HL-60 (cell line): ENCODE measurements at regions not wholly inside any gene's neighbourhood (a gene's known extent, or its start where the extent isn't known, plus 50 kb on each side); places are given as distances from the start of the nearest gene placed in this dataset.

Experiments
- DNase-seq, 2 experiments: peaks; one replicate each; pipeline ENCODE4 v3.0.0-alpha.2; 2010 to 2020; ENCODE audit warnings: low read depth in 1 of 2, low spot score in 1 of 2
- H3K27ac ChIP-seq: fragments of 250-450 bp; sonication (Bioruptor Pico); replicated peaks from 2 replicates; pipeline ENCODE4 v1.5.1; 2020; ENCODE audit warnings: mild to moderate bottlenecking, moderate library complexity
- H3K27me3 ChIP-seq: fragments of 250-450 bp; sonication (Bioruptor Pico); 2 replicates; pipeline ENCODE4 v1.5.1; 2021; ENCODE audit warnings: mild to moderate bottlenecking, moderate library complexity; ENCODE audit not compliant: insufficient read depth, poor library complexity, severe bottlenecking
- H3K4me3 ChIP-seq: replicated peaks from 2 replicates; pipeline ENCODE4 v1.5.1; 2011; ENCODE audit warnings: mild to moderate bottlenecking, control low read depth, low read length; ENCODE audit not compliant: insufficient read depth
- GABPA ChIP-seq: IDR thresholded peaks from 2 replicates; pipeline ENCODE4 v1.6.1; 2012; ENCODE audit warnings: low read depth
- POLR2AphosphoS5 ChIP-seq: IDR thresholded peaks from 2 replicates; pipeline ENCODE4 v1.6.1; 2012; ENCODE audit warnings: low read depth
- REST ChIP-seq: IDR thresholded peaks from 2 replicates; pipeline ENCODE4 v1.6.1; 2012; ENCODE audit warnings: low read depth; ENCODE audit not compliant: insufficient replicate concordance
- SPI1 ChIP-seq: IDR thresholded peaks from 2 replicates; pipeline ENCODE4 v1.6.1; 2012; ENCODE audit warnings: low read depth, mild to moderate bottlenecking, borderline replicate concordance
- TF ChIP-seq, protein P1 (sequence below): IDR thresholded peaks from one replicate; pipeline ENCODE4 v1.5.1; 2011; ENCODE audit warnings: low read length, control low read depth, inconsistent platforms; ENCODE audit not compliant: insufficient read depth

DNA sequence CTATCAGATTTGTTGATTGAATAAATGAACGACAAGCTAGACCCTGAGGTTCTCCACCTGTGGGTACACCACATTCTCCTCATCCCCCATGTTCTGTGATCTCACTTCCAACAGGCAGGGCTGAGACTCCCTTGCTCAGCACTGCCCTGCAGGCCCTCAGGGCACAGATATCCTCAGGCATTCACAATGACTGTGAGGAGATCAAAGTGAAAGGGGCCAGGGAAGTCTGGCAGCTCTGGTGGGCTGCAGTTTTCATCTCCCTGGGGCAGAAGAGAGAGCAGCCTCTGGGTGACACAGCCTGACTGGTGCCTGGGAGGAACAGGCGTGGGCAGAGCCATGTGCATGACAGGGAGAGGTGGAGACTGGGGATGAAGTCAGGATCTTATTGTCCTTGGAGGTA is 142.4 kb upstream of the C9orf72 start:
- no peak overlapping the region for H3K27ac ChIP-seq
- no peaks in the 10 kb centered on the region for H3K27me3 ChIP-seq
- DNase-seq: no peak
- H3K4me3 ChIP-seq: no peak overlapping the region
- no peak for TF ChIP-seq GABPA

- no peak for TF ChIP-seq GABPA
- TF ChIP-seq, protein P1, sequence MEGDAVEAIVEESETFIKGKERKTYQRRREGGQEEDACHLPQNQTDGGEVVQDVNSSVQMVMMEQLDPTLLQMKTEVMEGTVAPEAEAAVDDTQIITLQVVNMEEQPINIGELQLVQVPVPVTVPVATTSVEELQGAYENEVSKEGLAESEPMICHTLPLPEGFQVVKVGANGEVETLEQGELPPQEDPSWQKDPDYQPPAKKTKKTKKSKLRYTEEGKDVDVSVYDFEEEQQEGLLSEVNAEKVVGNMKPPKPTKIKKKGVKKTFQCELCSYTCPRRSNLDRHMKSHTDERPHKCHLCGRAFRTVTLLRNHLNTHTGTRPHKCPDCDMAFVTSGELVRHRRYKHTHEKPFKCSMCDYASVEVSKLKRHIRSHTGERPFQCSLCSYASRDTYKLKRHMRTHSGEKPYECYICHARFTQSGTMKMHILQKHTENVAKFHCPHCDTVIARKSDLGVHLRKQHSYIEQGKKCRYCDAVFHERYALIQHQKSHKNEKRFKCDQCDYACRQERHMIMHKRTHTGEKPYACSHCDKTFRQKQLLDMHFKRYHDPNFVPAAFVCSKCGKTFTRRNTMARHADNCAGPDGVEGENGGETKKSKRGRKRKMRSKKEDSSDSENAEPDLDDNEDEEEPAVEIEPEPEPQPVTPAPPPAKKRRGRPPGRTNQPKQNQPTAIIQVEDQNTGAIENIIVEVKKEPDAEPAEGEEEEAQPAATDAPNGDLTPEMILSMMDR: no peak
- TF ChIP-seq POLR2AphosphoS5: no peak
- TF ChIP-seq SPI1: no peak
- TF ChIP-seq REST: no peak
- Histone ChIP-seq H3K27me3 (no peaks in the 10 kb centered on the region), H3K27ac (no peak overlapping the region), H3K4me3 (no peak overlapping the region)
- no peak for DNase-seq
Measured at GRCh38 chr9:27717991-27718390, 144.7 kb upstream of the C9orf72 start.

DNA sequence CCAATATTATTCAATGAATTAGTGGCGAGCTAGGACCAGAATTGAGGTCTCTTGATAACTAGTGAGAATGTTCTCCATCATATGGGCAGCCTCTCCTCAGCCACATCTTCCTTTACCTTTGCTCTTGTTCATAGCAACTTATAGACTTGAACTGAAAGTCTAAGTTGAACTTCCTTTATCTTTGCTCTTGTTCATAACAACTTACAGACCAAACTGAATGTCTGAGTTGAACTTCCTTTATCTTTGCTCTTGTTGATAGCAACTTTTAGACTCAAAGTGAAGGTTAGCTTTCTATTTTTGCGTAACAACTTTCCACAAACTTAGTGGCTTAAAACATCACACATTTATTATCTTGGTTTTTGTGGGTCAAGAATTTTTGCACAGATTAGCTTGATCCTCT is 146.4 kb upstream of the C9orf72 start:
- H3K27ac ChIP-seq: no peak overlapping the region
- TF ChIP-seq SPI1: no peak
- no peak for TF ChIP-seq REST
- no peak for TF ChIP-seq POLR2AphosphoS5
- no peak for TF ChIP-seq GABPA
- TF ChIP-seq, protein P1: no peak
- no peaks in the 10 kb centered on the region for H3K27me3 ChIP-seq
- no peak overlapping the region for H3K4me3 ChIP-seq
- no peak for DNase-seq

- TF ChIP-seq REST (no peak), SPI1 (no peak; the same call in 1 of the 2 replicates), GABPA (no peak), POLR2AphosphoS5 (no peak)
- TF ChIP-seq, protein P1: no peak
- no peak for DNase-seq
- Histone ChIP-seq H3K27ac (no peak overlapping the region), H3K4me3 (no peak overlapping the region), H3K27me3 (no peaks in the 10 kb centered on the region)
Measured at GRCh38 chr9:27722866-27723265, 149.6 kb upstream of the C9orf72 start.
